ENCODE measurements at regions not wholly inside any gene's neighbourhood (a gene's known extent, or its start where the extent isn't known, plus 50 kb on each side); places are given as distances from the start of the nearest gene placed in this dataset.

GRCh38 chr6:103142902-103143301, 1716.8 kb downstream of the HACE1 start:
- TF ChIP-seq CTCF (IDR thresholded peaks at IDR 0.05): no peak
- no peak for TF ChIP-seq POLR2AphosphoS5 (IDR thresholded peaks at IDR 0.05)

Data from esophagus muscularis mucosa (tissue), 3 donors.